OCI-LY7 (cell line): ENCODE measurements at regions not wholly inside any gene's neighbourhood (a gene's known extent, or its start where the extent isn't known, plus 50 kb on each side); places are given as distances from the start of the nearest gene placed in this dataset.

ENCODE experiments used
- CTCF ChIP-seq: fragments of 200-600 bp; sonication (generic); conservative IDR thresholded peaks from 2 replicates; pipeline ENCODE4 v1.5.1; 2014; ENCODE audit warnings: mild to moderate bottlenecking, antibody characterized with exemption, low read length, moderate library complexity, mixed read lengths
- EZH2phosphoT487 ChIP-seq: fragments of 200-600 bp; sonication (generic); IDR thresholded peaks from 2 replicates; pipeline ENCODE4 v1.6.1; 2018; ENCODE audit warnings: low read depth, borderline replicate concordance, mild to moderate bottlenecking, mixed run types, antibody characterized with exemption, low read length, moderate library complexity, mixed read lengths

- TF ChIP-seq CTCF (no peak), EZH2phosphoT487 (no peak)
These were observed 217.8 kb upstream of the ARL4C start for GRCh38 chr2:234714711-234715110.
